ENCODE measurements at regions not wholly inside any gene's neighbourhood (a gene's known extent, or its start where the extent isn't known, plus 50 kb on each side); places are given as distances from the start of the nearest gene placed in this dataset.

- 0 out of 2 replicates have a peak, but pooled peaks have one; percentile 41 for TF ChIP-seq ISL2 (CRISPR knock-in tag; IDR thresholded peaks at IDR 0.05)
- no peak for TF ChIP-seq SOX13 (IDR thresholded peaks at IDR 0.05)
- TF ChIP-seq SOX13 (CRISPR knock-in tag; conservative IDR thresholded peaks at IDR 0.05 in 1 of 2, IDR thresholded peaks at IDR 0.05 in 1 of 2): peak in 1 of 2 experiments; percentile 59; a peak in 1 of 4 replicates
- 0 out of 2 replicates have a peak, but pooled peaks have one; percentile 59 for TF ChIP-seq ZNF124 (CRISPR knock-in tag; IDR thresholded peaks at IDR 0.05)
- peak; percentile 49; the same call in 1 of the 2 replicates for TF ChIP-seq NCOA2 (CRISPR knock-in tag; IDR thresholded peaks at IDR 0.05)
- TF ChIP-seq MYPOP (CRISPR knock-in tag; IDR thresholded peaks at IDR 0.05): no peak
- peak; percentile 31; the same call in 1 of the 2 replicates for TF ChIP-seq MIER2 (CRISPR knock-in tag; IDR thresholded peaks at IDR 0.05)
- no peak for TF ChIP-seq SP5 (CRISPR knock-in tag; IDR thresholded peaks at IDR 0.05; ENCODE audit: borderline replicate concordance, low read depth)
- TF ChIP-seq CEBPG (CRISPR knock-in tag; IDR thresholded peaks at IDR 0.05): no peak
- peak; percentile 51 for TF ChIP-seq BCL6 (CRISPR knock-in tag; IDR thresholded peaks at IDR 0.05)
- no peak for TF ChIP-seq REPIN1 (CRISPR knock-in tag; IDR thresholded peaks at IDR 0.05; ENCODE audit: borderline replicate concordance, low read depth)
- TF ChIP-seq TCF7L2 (IDR thresholded peaks at IDR 0.05; ENCODE audit: low read depth, low read length): no peak
- peak; percentile 66; the same call in 1 of the 2 replicates for TF ChIP-seq MIER3 (CRISPR knock-in tag; IDR thresholded peaks at IDR 0.05; ENCODE audit: borderline replicate concordance)
- 0 out of 2 replicates have a peak, but pooled peaks have one; percentile 43 for TF ChIP-seq MEF2D (CRISPR knock-in tag; IDR thresholded peaks at IDR 0.05)
- peak; percentile 73; the same call in 1 of the 2 replicates for TF ChIP-seq ZFX (CRISPR knock-in tag; IDR thresholded peaks at IDR 0.05; ENCODE audit: low read depth)
- 0 out of 2 replicates have a peak, but pooled peaks have one; percentile 23 for TF ChIP-seq ZNF512B (CRISPR knock-in tag; IDR thresholded peaks at IDR 0.05; ENCODE audit: borderline replicate concordance)
- TF ChIP-seq TARDBP (CRISPR knock-in tag; IDR thresholded peaks at IDR 0.05): peak; percentile 52; the same call in 1 of the 2 replicates
- peak; percentile 80 for TF ChIP-seq MED1 (CRISPR knock-in tag; IDR thresholded peaks at IDR 0.05)
- peak; percentile 83; the same call in 1 of the 2 replicates for TF ChIP-seq FOXO1 (CRISPR knock-in tag; IDR thresholded peaks at IDR 0.05)
- TF ChIP-seq SAP130 (CRISPR knock-in tag; IDR thresholded peaks at IDR 0.05; ENCODE audit: low read depth): peak; percentile 60
- TF ChIP-seq AHDC1 (CRISPR knock-in tag; IDR thresholded peaks at IDR 0.05; ENCODE audit: borderline replicate concordance): peak; percentile 81; the same call in 1 of the 2 replicates
Measured at GRCh38 chr5:124605541-124605940, 140.9 kb downstream of the ZNF608 start (continued).
